ENCODE measurements at regions not wholly inside any gene's neighbourhood (a gene's known extent, or its start where the extent isn't known, plus 50 kb on each side); places are given as distances from the start of the nearest gene placed in this dataset.

DNA sequence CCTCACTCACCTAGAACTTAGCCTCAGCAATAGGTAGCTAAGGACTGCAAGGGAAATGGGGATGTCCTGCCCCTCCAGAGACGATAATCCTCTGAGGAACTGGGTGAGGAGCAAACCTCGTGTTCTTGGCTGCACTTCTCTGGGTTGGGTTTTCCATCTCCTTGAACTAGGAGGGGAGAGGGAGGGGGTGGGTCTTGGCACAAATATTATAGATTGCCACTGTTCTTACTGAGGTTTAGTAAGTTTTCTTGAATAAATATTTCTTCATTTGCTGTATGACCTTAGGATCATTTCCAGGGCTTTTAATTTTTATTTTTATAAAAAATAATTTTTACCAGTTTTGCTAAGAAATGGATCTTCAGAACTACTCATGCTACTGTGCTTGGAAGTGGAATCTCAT is 406.7 kb upstream of the FZD8 start:
- ChIA-PET POLR2A (ENCODE audit: unreplicated experiment) (no interaction called here), CTCF (no interaction called here)
- DNase-seq: no peak
- Histone ChIP-seq H4K20me1 (ENCODE audit: insufficient read depth) (no peaks in the 10 kb centered on the region), H3K4me1 (replicated peaks; ENCODE audit: insufficient read depth) (no peaks in the 10 kb centered on the region), H3K27me3 (ENCODE audit: insufficient read depth, low read depth) (peaks cover 1% of the 10 kb centered on the region; the same call in 1 of the 2 replicates), H2AFZ (no peak overlapping the region), H3F3A (ENCODE audit: insufficient read depth, low read depth) (no peaks in the 10 kb centered on the region), H3K4me2 (no peak overlapping the region), H3K36me3 (ENCODE audit: low read depth) (no peaks in the 10 kb centered on the region), H3K27ac (no peak overlapping the region), H3K9me2 (ENCODE audit: insufficient read depth) (no peaks in the 10 kb centered on the region), H3K9me3 (ENCODE audit: insufficient read depth, low read depth) (no peaks in the 10 kb centered on the region), H3K4me3 (no peak overlapping the region), H3K79me2 (ENCODE audit: low read depth) (no peaks in the 10 kb centered on the region)
- intact Hi-C loops (cut with micrococcal nuclease; ENCODE audit: unreplicated experiment): no loop called here
- TF ChIP-seq EZH2 (IDR thresholded peaks at IDR 0.05; ENCODE audit: low read depth) (no peak), CTCF (conservative IDR thresholded peaks at IDR 0.05) (no peak)
- no TSS peak for BruUV-seq (replicated peaks)

DNA sequence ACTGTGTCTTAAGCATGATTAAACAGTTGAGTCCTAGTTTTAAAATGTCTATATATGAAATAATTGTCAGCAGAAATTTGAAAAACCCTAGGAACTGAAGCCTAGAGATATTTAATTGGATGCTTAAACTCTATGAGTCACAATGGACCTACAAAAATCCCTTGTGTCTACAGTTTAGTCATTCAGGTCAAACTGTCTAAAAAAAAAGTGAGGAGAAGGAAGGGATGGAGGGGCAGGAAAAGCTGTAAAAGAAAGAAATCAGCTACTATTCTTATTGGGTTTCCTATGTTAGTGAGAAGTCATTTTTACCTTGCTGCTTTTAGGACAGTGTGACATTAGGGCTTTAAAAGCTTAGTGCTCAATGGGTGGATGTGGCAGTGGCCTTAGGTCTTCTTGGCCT is 406.1 kb upstream of the FZD8 start:
- Histone ChIP-seq H4K20me1 (ENCODE audit: insufficient read depth) (no peaks in the 10 kb centered on the region), H3K9me3 (ENCODE audit: insufficient read depth, low read depth) (no peaks in the 10 kb centered on the region), H3K4me2 (no peak overlapping the region), H3F3A (ENCODE audit: insufficient read depth, low read depth) (no peaks in the 10 kb centered on the region), H3K27ac (no peak overlapping the region), H3K4me1 (replicated peaks; ENCODE audit: insufficient read depth) (no peaks in the 10 kb centered on the region), H3K4me3 (no peak overlapping the region), H3K79me2 (ENCODE audit: low read depth) (no peaks in the 10 kb centered on the region), H3K27me3 (ENCODE audit: insufficient read depth, low read depth) (no peaks in the 10 kb centered on the region), H3K36me3 (ENCODE audit: low read depth) (no peaks in the 10 kb centered on the region), H3K9me2 (ENCODE audit: insufficient read depth) (no peaks in the 10 kb centered on the region), H2AFZ (no peak overlapping the region)
- POLR2A ChIA-PET (ENCODE audit: unreplicated experiment): interaction anchor here (0.6 kb wide), 1 partner anchor 244 kb away, joined by 3 read pairs; no protein-coding TSS in a partner anchor
- CTCF ChIA-PET: no interaction called here
- intact Hi-C loops (cut with micrococcal nuclease; ENCODE audit: unreplicated experiment): no loop called here
- DNase-seq: no peak
- BruUV-seq (replicated peaks): no TSS peak
- TF ChIP-seq EZH2 (IDR thresholded peaks at IDR 0.05; ENCODE audit: low read depth): no peak
- no peak for TF ChIP-seq CTCF (conservative IDR thresholded peaks at IDR 0.05)

DNA sequence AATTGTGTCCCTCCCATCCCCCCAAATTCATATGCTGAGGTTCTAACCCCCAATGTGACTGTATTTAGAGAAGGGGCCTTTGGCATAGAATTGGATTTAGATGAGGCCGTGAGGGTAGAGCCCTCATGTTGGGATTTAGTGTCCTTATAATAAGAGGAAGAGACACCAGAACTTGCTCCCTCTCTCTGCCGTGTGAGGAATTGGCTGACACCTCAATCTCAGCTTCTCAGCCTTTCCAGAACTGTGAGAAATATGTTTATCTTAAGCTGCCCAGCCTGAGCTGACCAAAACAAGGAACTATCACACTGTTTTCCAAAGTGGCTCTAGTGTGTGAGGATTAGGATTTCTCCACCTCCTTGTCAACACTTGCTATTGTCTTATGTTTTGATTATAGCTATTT is 400.0 kb upstream of the FZD8 start:
- BruUV-seq (replicated peaks): no TSS peak
- Histone ChIP-seq H3K4me2 (no peak overlapping the region), H3K4me3 (no peak overlapping the region), H3K4me1 (replicated peaks; ENCODE audit: insufficient read depth) (no peaks in the 10 kb centered on the region), H4K20me1 (ENCODE audit: insufficient read depth) (no peaks in the 10 kb centered on the region), H3K27ac (no peak overlapping the region), H3K9me2 (ENCODE audit: insufficient read depth) (no peaks in the 10 kb centered on the region), H3K79me2 (ENCODE audit: low read depth) (no peaks in the 10 kb centered on the region), H3K27me3 (ENCODE audit: insufficient read depth, low read depth) (no peaks in the 10 kb centered on the region), H3F3A (ENCODE audit: insufficient read depth, low read depth) (no peaks in the 10 kb centered on the region), H3K36me3 (ENCODE audit: low read depth) (no peaks in the 10 kb centered on the region), H2AFZ (no peak overlapping the region), H3K9me3 (ENCODE audit: insufficient read depth, low read depth) (no peaks in the 10 kb centered on the region)
- ChIA-PET CTCF (no interaction called here), POLR2A (ENCODE audit: unreplicated experiment) (no interaction called here)
- DNase-seq: no peak
- intact Hi-C loops (cut with micrococcal nuclease; ENCODE audit: unreplicated experiment): no loop called here
- TF ChIP-seq CTCF (conservative IDR thresholded peaks at IDR 0.05): no peak
- TF ChIP-seq EZH2 (IDR thresholded peaks at IDR 0.05; ENCODE audit: low read depth): no peak
